SK-N-SH treated with all-trans-retinoic acid at 6 μM for 48 hours (cell line): ENCODE measurements at regions not wholly inside any gene's neighbourhood (a gene's known extent, or its start where the extent isn't known, plus 50 kb on each side); places are given as distances from the start of the nearest gene placed in this dataset.
A peak's percentile ranks its signal among the peaks of the same experiment; 100 is the strongest.

ENCODE experiments used
- ATAC-seq: fragments of 200-7000 bp; cut with Tn5 transposase; 3 replicates; pipeline ENCODE4 v1.9.1; 2020; ENCODE audit warnings: mild to moderate bottlenecking, moderate library complexity
- BACH2 ChIP-seq: fragments of 250-450 bp; sonication (Bioruptor Pico); IDR thresholded peaks from 2 replicates; pipeline ENCODE4 v1.9.0; 2021; ENCODE audit warnings: mild to moderate bottlenecking, borderline replicate concordance
- CREB5 ChIP-seq: fragments of 250-450 bp; sonication (Bioruptor Pico); IDR thresholded peaks from 2 replicates; pipeline ENCODE4 v1.5.1; 2020; ENCODE audit warnings: low read depth, mild to moderate bottlenecking, moderate library complexity
- CSDC2 ChIP-seq: fragments of 250-450 bp; sonication (Bioruptor Pico); IDR thresholded peaks from 2 replicates; pipeline ENCODE4 v1.5.0; 2020; ENCODE audit warnings: mild to moderate bottlenecking, moderate library complexity
- ESRRG ChIP-seq: fragments of 250-450 bp; sonication (Bioruptor Pico); IDR thresholded peaks from 2 replicates; pipeline ENCODE4 v1.6.1; 2021; ENCODE audit warnings: mild to moderate bottlenecking
- GLIS3 ChIP-seq: fragments of 250-450 bp; sonication (Bioruptor Pico); IDR thresholded peaks from 2 replicates; pipeline ENCODE4 v1.5.0; 2020; ENCODE audit warnings: mild to moderate bottlenecking, moderate library complexity
- ISL1 ChIP-seq: fragments of 250-450 bp; sonication (Bioruptor Pico); IDR thresholded peaks from 2 replicates; pipeline ENCODE4 v2.1.2; 2022; ENCODE audit warnings: mild to moderate bottlenecking, moderate library complexity
- OSR1 ChIP-seq: fragments of 250-450 bp; sonication (Bioruptor Pico); IDR thresholded peaks from 2 replicates; pipeline ENCODE4 v1.8.0; 2022; ENCODE audit warnings: moderate library complexity, mild to moderate bottlenecking, inconsistent platforms
- PATZ1 ChIP-seq: fragments of 250-450 bp; sonication (Bioruptor Pico); IDR thresholded peaks from 2 replicates; pipeline ENCODE4 v1.8.0; 2020; ENCODE audit warnings: mild to moderate bottlenecking, moderate library complexity, borderline replicate concordance
- POU6F1 ChIP-seq: fragments of 250-450 bp; sonication (Bioruptor Pico); IDR thresholded peaks from 2 replicates; pipeline ENCODE4 v1.8.0; 2021; ENCODE audit warnings: low read depth, mild to moderate bottlenecking, moderate library complexity, borderline replicate concordance
- PPARA ChIP-seq: fragments of 250-450 bp; sonication (Bioruptor Pico); IDR thresholded peaks from 2 replicates; pipeline ENCODE4 v1.5.0; 2020; ENCODE audit warnings: mild to moderate bottlenecking, borderline replicate concordance
- RARB ChIP-seq: fragments of 250-450 bp; sonication (Bioruptor Pico); IDR thresholded peaks from 2 replicates; pipeline ENCODE4 v1.8.0; 2021; ENCODE audit warnings: mild to moderate bottlenecking, moderate library complexity
- SNAI2 ChIP-seq: fragments of 250-450 bp; sonication (Bioruptor Pico); IDR thresholded peaks from 2 replicates; pipeline ENCODE4 v1.5.0; 2020; ENCODE audit warnings: mild to moderate bottlenecking, moderate library complexity
- TCF4 ChIP-seq: fragments of 250-450 bp; sonication (Bioruptor Pico); IDR thresholded peaks from 2 replicates; pipeline ENCODE4 v1.8.0; 2021; ENCODE audit warnings: mild to moderate bottlenecking, moderate library complexity, borderline replicate concordance
- TOX ChIP-seq: fragments of 250-450 bp; sonication (Bioruptor Pico); IDR thresholded peaks from 2 replicates; pipeline ENCODE4 v1.8.0; 2021; ENCODE audit warnings: mild to moderate bottlenecking, moderate library complexity, borderline replicate concordance
- TSHZ2 ChIP-seq: fragments of 250-450 bp; sonication (Bioruptor Pico); IDR thresholded peaks from 2 replicates; pipeline ENCODE4 v1.5.0; 2020; ENCODE audit warnings: mild to moderate bottlenecking, moderate library complexity
- ZC3H10 ChIP-seq: fragments of 250-450 bp; sonication (Bioruptor Pico); IDR thresholded peaks from 2 replicates; pipeline ENCODE4 v1.5.1; 2021; ENCODE audit warnings: mild to moderate bottlenecking, moderate library complexity
- ZFP30 ChIP-seq: fragments of 450-650 bp; formaldehyde crosslinking; IDR thresholded peaks from 2 replicates; pipeline ENCODE4 v1.5.0; 2022; ENCODE audit warnings: mild to moderate bottlenecking, moderate library complexity
- ZNF565 ChIP-seq: fragments of 450-650 bp; formaldehyde crosslinking; conservative IDR thresholded peaks from 2 replicates; pipeline ENCODE4 v1.5.0; 2020; ENCODE audit warnings: low read depth, mild to moderate bottlenecking, moderate library complexity
- ZNF70 ChIP-seq: fragments of 450-650 bp; formaldehyde crosslinking; IDR thresholded peaks from 2 replicates; pipeline ENCODE4 v1.5.0; 2020; ENCODE audit warnings: mild to moderate bottlenecking, moderate library complexity
- ZNF8 ChIP-seq: fragments of 450-650 bp; formaldehyde crosslinking; IDR thresholded peaks from 2 replicates; pipeline ENCODE4 v1.5.0; 2020; ENCODE audit warnings: mild to moderate bottlenecking, moderate library complexity

- TF ChIP-seq TSHZ2 (CRISPR knock-in tag) (no peak), CREB5 (no peak), TOX (CRISPR knock-in tag) (no peak), OSR1 (no peak)
Observed at GRCh38 chr6:22949967-22950366, 380.6 kb downstream of the HDGFL1 start (continued).

GRCh38 chr6:22952097-22952496 is 382.7 kb downstream of the HDGFL1 start:
- no peak for TF ChIP-seq OSR1
- TF ChIP-seq ZFP30: no peak
- no peak for TF ChIP-seq ESRRG
- no peak for TF ChIP-seq PPARA (CRISPR knock-in tag)
- no peak for TF ChIP-seq POU6F1
- no peak for TF ChIP-seq BACH2
- no peak for TF ChIP-seq SNAI2 (CRISPR knock-in tag)
- TF ChIP-seq TOX (CRISPR knock-in tag): no peak
- no peak for TF ChIP-seq PATZ1
- no peak for TF ChIP-seq ISL1 (CRISPR knock-in tag)
- TF ChIP-seq RARB (CRISPR knock-in tag): no peak
- TF ChIP-seq CSDC2 (CRISPR knock-in tag): no peak
- TF ChIP-seq ZNF565: no peak
- ATAC-seq: no peak

GRCh38 chr6:22954749-22955385 is 385.5 kb downstream of the HDGFL1 start:
- ATAC-seq: peak; percentile 54
- 0 out of 2 replicates have a peak, but pooled peaks have one; percentile 15 for TF ChIP-seq ISL1 (CRISPR knock-in tag)
- TF ChIP-seq PPARA (CRISPR knock-in tag): no peak
- TF ChIP-seq, all 23 proteins: peak for 1

- TF ChIP-seq ISL1 (CRISPR knock-in tag) (peak; percentile 66), GLIS3 (CRISPR knock-in tag) (no peak), TCF4 (CRISPR knock-in tag) (no peak)
- no peak for ATAC-seq
Observed at GRCh38 chr6:22956029-22956681, 386.8 kb downstream of the HDGFL1 start.

GRCh38 chr6:22958677-22959076 is 389.3 kb downstream of the HDGFL1 start:
- no peak for TF ChIP-seq GLIS3 (CRISPR knock-in tag)
- no peak for ATAC-seq

GRCh38 chr6:22959571-22959970 is 390.2 kb downstream of the HDGFL1 start:
- no peak for ATAC-seq
- TF ChIP-seq ZNF565: no peak
- TF ChIP-seq PATZ1: no peak
- no peak for TF ChIP-seq ZC3H10 (CRISPR knock-in tag)
- no peak for TF ChIP-seq ZFP30
- TF ChIP-seq SNAI2 (CRISPR knock-in tag): no peak
- no peak for TF ChIP-seq ZNF8 (CRISPR knock-in tag)
- no peak for TF ChIP-seq TOX (CRISPR knock-in tag)
- no peak for TF ChIP-seq ESRRG
- TF ChIP-seq CSDC2 (CRISPR knock-in tag): no peak
- no peak for TF ChIP-seq ZNF70 (CRISPR knock-in tag)
- no peak for TF ChIP-seq PPARA (CRISPR knock-in tag)
